Stimulated activated CD4-positive, alpha-beta T cell treated with anti-CD3 and anti-CD28 coated beads, TNF-alpha, amount 100 ng/mL, for 48 hours (primary cell): ENCODE measurements at regions not wholly inside any gene's neighbourhood (a gene's known extent, or its start where the extent isn't known, plus 50 kb on each side); places are given as distances from the start of the nearest gene placed in this dataset.

ENCODE experiments used
- DNase-seq, 3 donors: peaks; one replicate each; pipeline ENCODE4 v3.0.0-alpha.2; 2020; ENCODE audit warnings: low read depth in 3 of 3

DNA sequence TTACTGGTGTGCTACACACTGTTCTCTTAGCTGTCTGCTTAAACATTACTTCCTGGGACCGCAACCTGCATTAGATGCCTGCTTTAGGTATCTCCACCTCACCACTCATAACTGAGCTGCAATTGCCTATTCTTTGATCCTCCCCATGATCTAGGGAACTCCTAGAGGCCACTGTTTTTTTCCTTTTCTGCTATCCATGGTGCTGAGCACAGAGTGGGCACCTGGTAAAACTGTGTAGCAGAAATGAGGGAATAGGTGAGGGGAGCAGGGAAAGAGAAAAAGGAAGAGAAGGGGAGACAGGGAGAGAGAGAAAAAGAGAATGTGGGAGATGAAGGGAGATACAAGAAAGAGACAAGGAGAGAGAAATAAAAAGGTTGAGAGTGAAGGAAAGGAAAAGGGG is 434.9 kb downstream of the ADRA2A start:
- DNase-seq, result no peak

DNA sequence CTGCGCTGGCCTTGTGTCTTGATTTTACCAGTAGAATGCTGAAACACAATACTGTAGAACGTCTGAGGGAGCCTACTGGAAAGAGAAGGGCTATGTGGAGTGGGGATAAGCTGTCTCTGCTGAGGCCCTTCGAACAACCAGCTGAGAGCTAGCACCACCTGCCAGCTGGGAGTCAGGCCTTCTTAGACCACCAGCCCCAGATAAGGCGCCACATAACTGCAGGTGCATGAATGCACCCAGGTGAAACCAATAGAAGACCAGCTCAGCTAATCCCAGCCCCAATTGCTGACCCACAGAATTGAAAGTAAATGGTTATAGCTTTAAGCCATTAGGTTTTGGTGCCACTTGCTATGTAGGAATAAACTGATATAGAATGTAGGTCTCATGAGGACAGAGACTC is 438.4 kb downstream of the ADRA2A start:
- DNase-seq, result no peak

DNA sequence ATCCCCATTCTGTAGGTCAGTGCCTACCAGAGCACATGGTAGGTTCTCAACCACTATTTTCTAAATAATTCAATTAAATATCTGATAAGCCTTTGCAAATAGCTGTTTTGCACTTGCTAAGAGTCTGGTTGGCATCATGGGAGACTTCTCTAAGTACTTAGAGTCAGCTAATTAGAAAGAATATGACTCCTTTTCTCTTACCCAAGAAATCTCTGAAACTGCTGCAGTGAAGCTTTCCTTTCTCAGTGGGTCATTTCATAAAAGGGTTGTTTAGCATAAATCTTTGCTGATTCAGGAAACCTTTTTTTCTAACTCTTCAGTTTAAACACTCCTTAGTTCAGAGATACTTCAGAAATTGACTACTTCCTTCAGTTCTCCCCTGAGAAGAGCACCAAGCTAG is 438.9 kb downstream of the ADRA2A start:
- no peak for DNase-seq

DNA sequence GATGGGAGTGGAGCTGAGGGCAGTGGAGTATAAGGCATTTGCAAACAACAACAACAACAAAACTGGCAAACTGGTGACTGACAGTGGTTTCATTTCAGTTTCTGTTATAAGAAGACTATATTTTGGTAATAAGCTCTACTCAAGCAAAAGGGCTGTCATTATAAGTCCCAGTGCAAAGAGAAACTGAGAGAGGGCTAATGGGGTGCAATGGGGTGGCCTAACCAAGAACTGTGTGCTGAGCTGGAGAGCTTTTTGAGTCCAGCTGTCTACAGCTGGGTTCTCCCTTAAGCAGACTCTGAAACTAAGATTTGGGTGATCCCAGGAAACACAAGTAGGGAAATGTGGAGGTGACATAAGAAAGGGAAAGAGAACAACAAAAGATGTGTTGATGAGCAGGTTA is 439.3 kb downstream of the ADRA2A start:
- no peak for DNase-seq

DNA sequence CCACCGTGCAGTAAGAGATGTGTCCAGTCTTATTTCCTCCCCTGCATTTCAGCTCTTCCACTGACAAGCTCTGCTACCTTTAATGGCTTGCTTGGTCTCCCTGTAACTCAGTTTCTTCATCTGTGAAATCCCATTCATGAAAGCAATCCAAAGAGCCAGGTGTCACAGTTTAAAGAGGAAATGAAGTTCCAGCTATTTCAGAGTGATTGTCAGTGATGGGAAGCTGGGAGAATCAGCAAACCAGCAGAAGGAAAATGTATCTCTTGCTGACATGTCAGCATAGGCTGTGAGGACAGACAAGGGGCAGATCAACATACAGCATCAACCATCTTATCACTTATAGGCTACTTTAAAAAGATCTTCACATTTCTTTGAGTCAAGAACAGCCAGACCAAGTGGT is 445.3 kb downstream of the ADRA2A start:
- DNase-seq, result no peak

DNA sequence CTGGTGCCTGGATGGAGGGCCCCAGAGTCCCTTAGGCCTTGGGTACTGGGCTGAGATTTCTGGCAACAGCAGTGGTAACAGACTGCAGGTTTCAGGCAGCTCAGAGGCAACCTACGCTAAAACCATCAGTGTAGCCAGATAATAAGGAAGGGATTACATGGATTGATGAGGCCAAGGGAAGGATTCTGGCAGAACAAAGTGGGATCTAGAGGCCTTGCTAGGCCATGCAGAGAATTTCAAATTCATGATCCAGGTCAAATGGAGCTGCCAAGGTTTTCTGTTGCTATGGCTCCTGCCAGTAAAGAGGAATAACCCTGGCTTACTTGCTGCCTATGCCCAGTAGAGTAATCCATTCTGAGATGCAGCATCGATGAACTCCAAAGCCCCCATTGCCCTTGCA is 445.7 kb downstream of the ADRA2A start:
- no peak for DNase-seq

DNA sequence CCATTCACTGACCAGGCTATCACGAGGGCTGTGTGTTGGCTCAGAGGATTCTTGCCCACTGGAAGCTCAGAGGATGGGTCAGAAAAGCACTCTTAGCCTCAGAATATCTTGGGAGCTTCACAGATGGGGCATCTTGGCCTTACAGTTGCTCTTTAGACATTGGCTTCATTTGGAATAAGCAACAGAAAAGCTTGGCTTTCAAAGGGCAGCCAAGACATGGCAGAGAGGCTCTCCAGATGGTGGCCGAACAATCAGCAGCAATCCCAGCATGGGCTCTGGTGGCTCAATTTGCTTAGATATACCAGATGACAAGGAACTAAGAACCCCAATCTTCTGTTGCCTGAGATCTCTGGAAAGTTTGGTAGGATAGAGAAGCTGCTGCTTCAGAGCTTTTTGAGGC is 446.2 kb downstream of the ADRA2A start:
- no peak for DNase-seq

DNA sequence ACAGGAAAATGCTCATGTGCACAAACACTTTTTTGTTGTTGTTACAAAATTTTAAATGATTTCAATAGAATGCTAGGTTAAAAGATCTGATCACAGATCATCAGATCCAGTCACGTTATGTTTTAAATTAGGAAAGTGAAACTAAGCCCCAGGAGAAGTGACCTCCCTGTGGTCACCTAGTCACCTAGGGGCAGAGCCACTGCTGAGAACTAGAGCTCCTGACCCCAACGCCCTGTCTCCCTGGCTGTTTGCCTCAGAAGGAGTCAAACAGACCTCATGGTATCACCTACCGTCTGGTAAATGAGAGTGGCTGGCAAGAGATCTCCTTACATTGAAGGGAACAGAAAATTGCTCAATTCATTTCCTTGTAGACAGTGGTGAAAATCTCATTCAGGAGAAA is 447.3 kb downstream of the ADRA2A start:
- no peak for DNase-seq

DNA sequence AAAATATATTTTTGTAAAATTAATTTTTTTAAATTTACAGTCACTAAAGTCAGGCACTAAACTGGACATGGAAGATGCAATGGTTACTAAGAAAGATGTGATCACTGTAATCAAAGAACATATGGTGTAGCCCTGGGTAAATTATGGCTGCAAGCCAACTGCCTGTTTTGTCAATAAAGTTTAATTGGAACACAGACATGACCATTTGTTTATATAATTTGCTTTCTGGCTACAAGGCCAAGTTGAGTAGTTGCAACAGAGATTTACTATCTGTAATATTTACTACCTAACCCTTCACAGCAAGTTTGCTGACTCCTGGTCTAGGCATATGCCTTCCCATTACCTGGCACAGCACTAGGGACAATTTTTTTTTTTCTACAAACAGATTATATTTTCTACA is 448.9 kb downstream of the ADRA2A start:
- DNase-seq, result no peak

DNA sequence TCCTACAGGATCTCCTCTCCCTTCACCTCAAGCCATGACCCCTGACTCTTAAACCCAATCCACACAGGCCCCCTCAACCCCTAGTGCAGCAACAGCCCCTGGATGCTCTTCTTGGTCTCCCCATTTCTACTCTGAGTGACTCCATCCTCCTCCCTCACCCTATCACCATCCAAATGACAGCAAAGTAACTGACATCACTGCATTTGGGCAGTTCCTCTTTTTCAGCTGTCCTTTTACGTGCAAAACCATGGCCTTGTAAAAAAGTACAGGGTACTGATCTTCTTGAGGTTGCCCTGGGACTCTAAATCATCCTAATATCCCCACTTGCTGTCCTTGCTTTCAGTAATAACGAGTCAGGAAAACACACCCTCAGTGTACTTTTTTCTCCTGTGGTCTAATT is 454.9 kb downstream of the ADRA2A start:
- no peak for DNase-seq

DNA sequence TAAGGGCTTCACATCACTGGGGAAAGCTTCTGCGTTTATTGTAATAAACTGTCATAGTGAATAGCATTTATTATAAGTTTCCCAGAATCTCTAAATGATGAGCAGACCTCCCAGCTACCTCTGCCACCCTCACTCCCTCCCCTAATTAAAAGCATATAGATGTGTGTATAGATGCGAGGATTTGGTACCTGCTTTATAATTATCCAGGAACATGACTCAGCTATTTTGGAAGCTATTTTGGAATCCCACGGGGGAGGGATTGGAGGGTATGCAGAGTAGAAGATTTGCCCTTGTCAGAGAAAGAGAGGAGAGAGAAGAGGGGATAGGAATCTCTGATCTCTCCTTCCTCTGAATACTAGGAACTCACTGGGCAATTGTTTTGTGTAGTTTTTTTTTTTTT is 455.3 kb downstream of the ADRA2A start:
- no peak for DNase-seq

DNA sequence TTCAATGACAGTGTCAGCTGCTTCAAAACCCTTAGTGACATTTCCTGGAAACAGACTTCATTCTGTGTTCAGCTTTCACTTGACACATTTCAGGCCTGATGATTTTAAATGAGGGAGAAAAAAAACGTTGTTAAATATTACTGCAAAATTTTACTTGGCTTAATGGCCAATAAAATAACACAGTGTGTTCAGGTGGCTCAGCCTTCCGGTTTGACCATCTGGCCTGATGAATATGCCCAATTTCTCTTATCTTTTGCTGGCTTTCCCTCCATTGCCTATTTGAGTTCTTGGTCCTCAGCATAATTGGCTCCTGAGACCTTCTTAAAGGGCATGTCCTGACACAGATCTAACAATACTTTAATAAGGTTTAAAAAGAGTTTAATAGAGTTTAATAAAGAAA is 462.4 kb downstream of the ADRA2A start:
- DNase-seq, result no peak

DNA sequence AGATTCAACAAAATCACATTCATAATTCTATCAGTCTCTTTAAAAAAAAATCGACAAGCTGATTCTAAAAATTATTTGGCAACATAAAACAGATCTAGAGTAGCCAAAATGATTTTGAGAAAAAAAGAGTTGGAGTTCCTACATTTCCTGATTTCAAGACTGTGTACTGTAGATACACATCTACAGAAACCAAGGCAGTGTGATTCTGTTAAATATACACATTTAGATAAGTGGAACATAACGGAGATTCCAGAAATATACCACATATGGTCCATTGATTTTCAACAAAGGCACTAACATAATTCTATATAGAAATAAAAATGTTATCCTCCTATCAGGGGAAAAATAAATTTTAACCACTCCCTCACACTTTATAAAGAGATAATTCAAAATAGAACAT is 467.0 kb downstream of the ADRA2A start:
- no peak for DNase-seq

DNA sequence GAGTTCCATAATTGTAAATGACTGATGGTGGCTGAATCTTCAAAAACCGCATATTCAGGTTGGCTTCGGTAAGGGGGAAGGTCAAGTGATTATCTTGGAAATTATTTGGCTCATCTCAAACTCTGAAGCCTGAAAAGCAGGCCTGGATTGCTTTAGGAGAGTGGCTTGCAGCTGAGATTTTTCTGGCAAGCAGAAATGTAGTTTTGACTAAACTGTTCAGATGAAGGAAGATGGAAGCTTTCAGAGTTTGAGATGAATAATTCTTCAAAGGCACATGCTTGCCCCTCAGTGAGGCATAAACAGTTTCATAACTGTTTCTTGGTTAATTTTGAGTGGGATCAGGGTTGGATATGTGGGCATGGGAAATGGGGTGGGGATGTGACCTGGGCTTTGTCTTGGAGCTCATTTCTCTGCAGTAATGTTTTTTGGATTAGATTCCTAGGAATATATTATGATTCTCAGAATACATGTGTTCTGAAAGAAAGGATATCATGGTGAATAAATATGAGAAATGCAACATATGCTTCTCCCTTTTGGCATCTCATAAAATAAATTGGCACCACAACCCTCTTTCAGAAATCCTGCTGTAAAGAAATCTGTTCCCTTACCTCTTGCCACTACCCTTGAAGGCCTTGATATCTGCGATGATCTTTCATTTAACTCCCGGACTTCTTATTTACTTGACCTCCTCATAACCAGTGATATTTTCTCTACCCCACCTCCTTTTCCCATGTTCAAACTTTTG is 469.2 kb downstream of the ADRA2A start:
- DNase-seq, result no peak

DNA sequence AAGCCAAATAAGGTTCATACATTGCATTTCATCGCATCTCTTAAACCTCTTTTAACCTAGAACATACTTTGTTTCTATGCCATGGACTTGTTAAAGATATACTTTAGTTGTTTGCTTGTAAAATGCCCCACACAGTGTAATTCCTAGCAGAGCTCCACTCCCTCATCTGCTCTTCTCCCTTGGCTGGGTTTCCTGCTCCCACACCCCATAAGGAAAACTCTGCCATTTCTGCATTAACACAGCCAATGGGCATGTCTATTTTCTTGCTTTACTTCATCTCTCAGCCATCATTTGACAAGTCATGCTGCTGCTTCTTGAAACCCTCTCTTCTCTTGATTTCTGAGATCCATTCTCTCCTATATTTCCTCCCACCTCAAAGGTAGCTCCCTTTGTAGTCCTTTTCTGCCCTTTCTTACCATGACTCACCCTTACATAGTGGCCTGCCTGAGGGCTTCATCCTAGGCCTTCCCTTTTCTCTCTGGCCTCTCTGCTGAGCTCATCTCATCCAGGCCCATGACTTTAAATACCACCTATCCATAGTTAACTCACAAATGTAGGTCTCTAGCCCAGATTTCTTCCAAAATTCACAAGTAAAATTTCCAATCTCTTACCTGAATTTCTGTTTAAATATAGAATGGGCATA is 471.4 kb downstream of the ADRA2A start:
- DNase-seq, result no peak

DNA sequence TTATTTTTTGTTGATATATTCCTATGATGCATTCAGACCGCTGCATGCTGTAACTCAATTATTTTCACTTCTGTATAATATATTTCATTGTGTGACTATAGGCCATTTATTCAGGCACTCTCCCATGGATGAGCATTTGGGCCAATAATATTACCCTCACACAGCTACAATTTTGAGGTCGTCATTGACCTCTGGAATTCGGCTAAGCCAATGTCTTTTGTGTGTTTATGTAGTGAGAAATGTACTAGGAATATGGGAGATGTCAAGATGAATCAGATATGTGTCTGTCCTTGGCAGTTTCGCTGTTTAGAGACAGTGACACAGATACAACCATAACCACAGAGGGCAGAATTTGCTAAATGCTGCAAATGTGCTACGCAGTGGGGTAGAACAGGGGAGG is 474.2 kb downstream of the ADRA2A start:
- DNase-seq, result no peak

DNA sequence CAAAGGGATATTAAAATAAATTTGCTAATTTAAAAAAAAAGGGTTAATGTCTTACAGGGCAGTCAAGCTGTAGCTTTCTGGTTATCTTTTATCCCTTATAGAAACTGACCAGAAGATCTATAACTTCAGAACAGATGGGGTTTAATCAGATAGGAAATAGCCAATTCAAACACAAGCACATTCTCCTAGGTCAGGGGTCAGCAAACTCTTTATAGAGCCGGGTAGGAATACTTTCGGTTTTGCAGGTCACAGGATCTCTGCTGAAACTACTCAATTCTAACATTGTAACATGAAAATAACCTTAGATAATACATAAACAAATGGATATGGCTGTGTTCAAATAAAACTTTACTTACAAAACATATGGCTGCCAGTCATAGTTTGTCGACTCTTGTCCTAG is 479.8 kb downstream of the ADRA2A start:
- no peak for DNase-seq

DNA sequence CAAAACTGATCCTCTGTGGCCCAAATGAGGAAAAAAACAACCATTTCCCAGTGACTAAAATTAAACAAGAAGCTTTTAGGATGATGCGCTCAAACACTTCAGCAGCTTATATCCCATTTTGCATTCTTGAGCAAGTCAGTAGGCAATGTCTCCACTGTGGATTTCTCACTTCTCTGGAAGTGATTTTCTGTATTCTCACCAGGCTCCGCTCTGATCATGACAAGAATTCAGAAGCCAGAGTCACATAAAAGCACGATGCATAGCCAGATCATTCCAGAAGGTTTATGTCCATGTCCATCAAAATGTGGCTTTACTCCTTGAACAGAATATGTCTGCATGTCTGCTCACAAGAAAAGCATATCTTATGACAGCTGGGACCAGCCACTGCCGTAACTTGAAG is 481.4 kb downstream of the ADRA2A start:
- DNase-seq, result no peak

DNA sequence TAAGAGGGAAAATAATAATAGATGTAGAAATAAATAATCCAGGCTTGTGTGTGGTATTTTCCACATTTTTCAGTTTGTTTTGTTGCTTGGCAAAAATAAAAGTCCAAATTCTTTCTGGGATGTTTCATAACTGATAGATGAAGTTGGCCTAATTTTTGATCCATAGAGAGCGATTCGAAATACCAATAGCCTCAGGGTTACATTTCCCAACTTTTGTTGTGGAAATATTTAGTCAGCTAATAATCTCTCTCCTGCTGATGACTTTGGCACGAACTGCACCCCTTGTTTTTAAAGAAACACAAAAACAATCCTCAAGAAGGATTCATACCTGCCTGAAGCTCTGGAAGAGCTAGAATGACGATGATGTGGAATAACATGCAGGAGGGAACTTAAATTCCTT is 483.2 kb downstream of the ADRA2A start:
- DNase-seq, result no peak

DNA sequence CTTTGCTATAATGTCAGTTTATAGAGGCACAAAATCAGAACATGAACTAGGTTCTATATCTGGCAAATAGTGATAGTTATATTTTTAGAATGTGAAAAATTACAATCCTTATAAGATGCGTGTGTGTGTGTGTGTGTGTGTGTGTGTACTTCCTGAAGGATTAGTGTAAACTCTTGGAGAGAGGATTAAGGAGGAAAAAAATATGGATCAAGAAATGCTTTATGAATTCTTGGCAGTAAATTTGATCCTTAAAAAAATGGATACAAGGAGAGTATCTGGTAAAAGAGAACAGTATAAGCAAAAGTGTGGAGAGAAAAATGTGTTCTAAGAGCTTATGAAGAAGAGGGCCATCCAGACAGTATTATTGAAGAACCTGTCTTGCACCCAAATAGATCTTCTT is 484.3 kb downstream of the ADRA2A start:
- no peak for DNase-seq

DNA sequence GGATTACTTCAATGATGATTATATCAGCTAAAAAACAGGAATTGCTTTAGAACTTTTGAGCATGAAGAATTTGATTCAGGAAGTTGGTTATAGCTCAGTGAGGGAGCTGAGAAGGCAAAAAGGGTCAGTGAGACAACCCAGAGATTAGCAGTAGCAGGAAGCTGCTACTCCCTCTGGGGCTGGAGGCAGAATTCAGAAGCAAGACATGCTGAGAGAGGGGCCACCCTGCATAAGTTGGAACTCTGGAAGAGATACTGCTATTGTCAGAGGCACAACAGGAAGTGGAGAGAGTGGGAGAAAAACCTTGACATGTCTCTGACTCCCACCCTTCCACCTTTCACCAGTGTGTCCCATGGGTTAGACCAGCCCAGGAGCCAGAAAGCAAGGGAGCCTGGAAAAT is 488.7 kb downstream of the ADRA2A start:
- no peak for DNase-seq

DNA sequence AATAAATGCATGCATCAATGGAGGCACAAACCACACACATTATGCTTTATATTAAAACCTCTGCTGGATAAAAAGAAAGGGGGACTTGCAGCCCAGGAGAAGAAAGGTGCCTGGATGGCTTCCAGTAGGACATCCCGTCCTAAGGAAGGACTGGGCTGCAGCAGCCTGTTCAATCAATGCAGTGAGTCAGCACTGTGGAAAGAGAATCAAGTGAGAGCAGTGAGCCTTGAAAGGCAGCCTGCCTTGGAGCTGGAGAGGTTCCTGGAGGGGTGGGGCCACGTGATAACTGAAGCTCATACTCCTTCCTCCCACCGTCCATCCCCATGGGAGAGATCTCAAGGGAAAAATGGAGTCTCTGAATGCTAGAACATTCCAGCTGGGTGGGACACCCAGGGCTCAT is 501.2 kb downstream of the ADRA2A start:
- no peak for DNase-seq

DNA sequence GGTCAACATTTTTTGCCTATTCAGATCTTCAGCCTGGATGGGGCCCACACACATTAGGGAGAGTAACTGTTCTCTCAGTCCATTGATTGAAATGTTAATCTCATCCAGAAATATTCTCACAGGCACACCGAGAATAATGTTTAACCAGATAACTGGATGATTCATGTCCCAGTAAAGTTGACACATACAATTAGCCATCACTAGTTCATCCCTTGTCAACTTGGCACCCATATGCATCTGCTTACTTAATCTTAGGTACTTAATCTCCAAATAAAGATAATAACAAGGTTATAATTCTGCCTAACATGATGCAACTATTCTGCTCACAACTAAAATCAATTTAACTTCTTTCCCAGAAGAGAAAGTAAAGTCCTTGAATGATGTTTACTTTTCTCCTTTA is 502.6 kb downstream of the ADRA2A start:
- DNase-seq, result no peak

DNA sequence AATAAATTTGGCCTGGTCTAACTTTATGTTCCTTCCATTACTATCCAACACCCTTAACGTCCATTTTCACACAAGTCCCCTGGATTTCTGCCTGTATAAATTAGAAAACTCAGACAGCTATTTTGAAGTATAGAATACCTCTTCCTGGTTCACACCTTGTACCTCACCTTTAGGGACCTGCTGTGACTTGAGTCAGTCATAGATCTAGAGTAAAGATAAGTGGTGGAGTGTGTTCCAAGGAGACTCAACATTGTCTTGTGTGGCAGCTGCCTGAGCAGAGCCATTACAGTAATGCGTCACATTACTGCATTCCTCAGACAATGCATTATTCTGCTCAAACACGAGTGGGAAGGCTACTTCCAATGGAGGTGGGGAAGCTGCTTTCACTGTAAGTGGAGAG is 513.9 kb downstream of the ADRA2A start:
- no peak for DNase-seq
